ENCODE measurements at regions not wholly inside any gene's neighbourhood (a gene's known extent, or its start where the extent isn't known, plus 50 kb on each side); places are given as distances from the start of the nearest gene placed in this dataset.

DNA sequence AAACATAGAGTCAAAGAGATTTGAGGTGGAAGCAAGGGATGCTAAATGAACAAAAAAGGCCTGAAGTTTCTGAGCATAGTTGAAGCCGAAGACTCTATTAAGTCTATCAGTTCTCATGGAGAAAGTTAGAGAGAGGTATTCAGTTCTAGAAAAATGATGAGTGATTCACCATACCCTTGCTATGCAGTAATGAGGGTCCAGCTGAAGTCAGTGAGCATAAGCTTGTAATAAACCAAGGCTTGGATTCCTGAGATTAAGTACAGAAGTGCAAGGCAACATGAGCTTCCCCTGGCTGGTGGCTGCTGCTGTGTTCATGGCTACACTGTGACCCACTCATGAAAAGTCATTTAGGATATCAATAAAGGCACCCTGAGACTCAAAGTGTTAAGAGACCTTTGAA is 129.7 kb upstream of the MTAP start:
- TF ChIP-seq PKNOX1 (IDR thresholded peaks at IDR 0.05) (no peak), SP1 (IDR thresholded peaks at IDR 0.05) (no peak), FOXK2 (IDR thresholded peaks at IDR 0.05) (no peak), FOXM1 (IDR thresholded peaks at IDR 0.05; ENCODE audit: borderline replicate concordance) (no peak), BHLHE40 (IDR thresholded peaks at IDR 0.05; ENCODE audit: borderline replicate concordance) (no peak), SUZ12 (IDR thresholded peaks at IDR 0.05) (no peak), TARDBP (IDR thresholded peaks at IDR 0.05) (no peak), HDGF (IDR thresholded peaks at IDR 0.05; ENCODE audit: borderline replicate concordance) (no peak), ZNF384 (IDR thresholded peaks at IDR 0.05) (no peak), FOXA1 (IDR thresholded peaks at IDR 0.05) (no peak), LEF1 (IDR thresholded peaks at IDR 0.05; ENCODE audit: borderline replicate concordance) (no peak)

Data from HEK293T (cell line).